Stimulated activated CD8-positive, alpha-beta memory T cell treated with anti-CD3 and anti-CD28 coated beads, Interleukin-12 subunit alpha, Interleukin-12 subunit beta, amount 100 ng/mL, for 1 hour (primary cell): ENCODE measurements at regions not wholly inside any gene's neighbourhood (a gene's known extent, or its start where the extent isn't known, plus 50 kb on each side); places are given as distances from the start of the nearest gene placed in this dataset.

Source experiments
- DNase-seq: peaks from one replicate; pipeline ENCODE4 v3.0.0-alpha.2; 2020; ENCODE audit warnings: low read depth

GRCh38 chr13:22009500-22009899 lies 338.6 kb downstream of the FGF9 start:
- DNase-seq, result no peak

- no peak for DNase-seq
Observed at GRCh38 chr13:22009937-22010336, 339.1 kb downstream of the FGF9 start.

- no peak for DNase-seq
Observed at GRCh38 chr13:22012686-22013085, 341.8 kb downstream of the FGF9 start.

- no peak for DNase-seq
Observed at GRCh38 chr13:22014469-22014868, 343.6 kb downstream of the FGF9 start.

GRCh38 chr13:22017226-22017625 lies 346.4 kb downstream of the FGF9 start:
- no peak for DNase-seq

- DNase-seq, result no peak
Observed at GRCh38 chr13:22018076-22018835, 347.4 kb downstream of the FGF9 start.

GRCh38 chr13:22018836-22019210 lies 347.9 kb downstream of the FGF9 start:
- DNase-seq, result no peak

DNA sequence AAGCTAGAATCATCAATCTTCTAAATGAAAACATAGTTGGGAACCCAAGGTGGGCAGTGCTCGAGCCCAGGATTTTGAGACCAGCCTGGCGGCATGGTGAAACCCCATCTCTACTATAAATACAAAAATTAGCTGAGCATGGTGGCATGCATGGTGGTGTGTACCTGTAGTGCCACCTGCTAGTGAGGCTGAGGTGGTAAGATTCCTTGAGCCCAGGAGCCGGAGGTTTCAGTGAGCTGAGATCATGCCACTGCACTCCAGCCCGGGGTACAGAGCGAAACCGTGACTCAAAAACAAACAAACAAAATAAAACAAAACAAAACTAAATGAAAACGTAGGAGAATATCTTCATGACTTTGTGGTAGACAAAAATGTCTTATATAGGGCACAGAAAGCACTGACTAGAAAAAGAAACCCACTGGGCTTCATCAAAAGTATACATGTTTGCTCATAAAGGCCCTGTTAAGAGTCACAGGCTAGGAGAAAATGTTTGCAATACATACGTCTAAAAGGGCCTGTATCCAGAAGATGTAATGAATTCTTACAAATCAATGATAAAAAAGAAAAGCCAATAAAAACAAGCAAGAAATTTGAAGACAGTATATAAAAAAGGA lies 353.6 kb downstream of the FGF9 start:
- DNase-seq, result no peak

GRCh38 chr13:22027566-22027965 lies 356.7 kb downstream of the FGF9 start:
- DNase-seq, result no peak

DNA sequence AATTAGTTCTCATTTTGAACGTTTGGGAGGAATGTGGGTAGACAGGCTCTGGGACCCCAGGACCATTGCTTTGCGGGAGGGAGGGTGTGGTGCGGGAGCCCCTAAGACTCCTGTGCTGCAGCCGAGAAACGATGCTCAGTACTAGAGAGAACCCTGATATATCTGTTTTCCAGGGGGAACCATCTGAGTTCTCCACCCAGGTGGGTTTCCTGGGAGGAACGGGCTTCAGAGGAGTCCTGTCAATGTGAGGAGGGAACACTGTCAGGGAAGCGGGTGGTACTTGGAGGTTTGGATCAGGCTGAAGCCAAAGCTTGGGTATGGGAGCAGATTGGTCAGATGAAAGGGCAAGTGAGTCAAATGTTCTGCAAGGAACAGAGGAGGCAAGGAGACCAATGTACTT lies 358.0 kb downstream of the FGF9 start:
- no peak for DNase-seq

GRCh38 chr13:22030321-22030720 lies 359.4 kb downstream of the FGF9 start:
- DNase-seq, result no peak

GRCh38 chr13:22031702-22032286 lies 360.9 kb downstream of the FGF9 start:
- no peak for DNase-seq

DNA sequence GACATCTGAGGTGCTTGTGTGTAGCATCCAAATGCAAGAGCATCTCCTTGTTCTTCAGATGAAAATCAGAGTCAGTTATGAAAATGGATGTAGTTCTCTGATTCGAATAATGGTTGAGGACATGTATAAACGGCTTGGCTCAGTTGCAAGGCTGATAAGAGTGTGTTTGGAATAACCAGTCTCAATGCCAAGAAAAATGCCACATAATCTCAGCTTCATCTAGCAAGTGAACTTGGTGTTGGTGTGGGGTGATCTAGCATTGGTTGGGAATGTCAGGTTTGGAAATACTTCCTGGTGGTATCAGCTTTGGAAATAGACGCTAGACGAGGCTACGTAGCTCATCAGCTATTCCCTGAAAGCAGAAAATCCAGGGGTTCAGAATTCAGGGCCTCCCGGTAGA lies 362.0 kb downstream of the FGF9 start:
- no peak for DNase-seq

GRCh38 chr13:22039961-22040360 lies 369.1 kb downstream of the FGF9 start:
- DNase-seq, result no peak

- no peak for DNase-seq
Observed at GRCh38 chr13:22040810-22041364, 370.0 kb downstream of the FGF9 start.

GRCh38 chr13:22041741-22042140 lies 370.9 kb downstream of the FGF9 start:
- no peak for DNase-seq

GRCh38 chr13:22047082-22047784 lies 376.4 kb downstream of the FGF9 start:
- no peak for DNase-seq

DNA sequence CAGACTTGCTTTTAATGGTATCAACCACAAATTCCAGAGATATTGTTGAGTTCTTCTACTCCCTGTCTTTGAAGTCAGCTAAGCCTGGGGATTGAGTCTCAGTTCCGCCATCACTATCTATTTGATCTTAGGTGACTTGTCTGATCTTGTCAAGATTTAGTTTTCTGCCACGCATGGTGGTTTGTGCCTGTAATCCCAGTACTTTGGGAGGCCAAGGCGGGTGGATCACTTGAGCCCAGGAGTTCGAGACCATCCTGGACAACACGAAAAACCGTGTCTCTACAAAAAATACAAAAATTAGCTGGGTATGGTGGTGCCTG lies 376.9 kb downstream of the FGF9 start:
- DNase-seq, result no peak

DNA sequence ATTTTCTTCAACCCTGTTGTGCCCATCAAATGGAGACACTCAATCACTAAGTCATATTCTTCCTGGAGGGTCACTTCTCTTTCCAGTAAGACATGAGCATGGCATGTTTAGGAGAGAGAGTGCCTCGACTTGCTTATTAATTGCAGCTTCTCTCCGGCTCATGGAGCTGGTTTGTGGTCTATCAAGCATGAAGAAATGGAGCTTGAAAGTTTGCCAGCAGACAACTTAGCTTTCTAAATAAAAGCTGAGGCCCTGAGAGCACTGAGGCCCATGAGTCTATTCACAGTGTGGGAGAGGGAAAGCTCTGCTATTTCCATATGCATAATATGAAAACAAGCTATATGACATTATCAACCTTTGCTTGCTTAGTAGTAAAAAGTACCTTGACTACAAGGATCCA lies 378.5 kb downstream of the FGF9 start:
- no peak for DNase-seq

DNA sequence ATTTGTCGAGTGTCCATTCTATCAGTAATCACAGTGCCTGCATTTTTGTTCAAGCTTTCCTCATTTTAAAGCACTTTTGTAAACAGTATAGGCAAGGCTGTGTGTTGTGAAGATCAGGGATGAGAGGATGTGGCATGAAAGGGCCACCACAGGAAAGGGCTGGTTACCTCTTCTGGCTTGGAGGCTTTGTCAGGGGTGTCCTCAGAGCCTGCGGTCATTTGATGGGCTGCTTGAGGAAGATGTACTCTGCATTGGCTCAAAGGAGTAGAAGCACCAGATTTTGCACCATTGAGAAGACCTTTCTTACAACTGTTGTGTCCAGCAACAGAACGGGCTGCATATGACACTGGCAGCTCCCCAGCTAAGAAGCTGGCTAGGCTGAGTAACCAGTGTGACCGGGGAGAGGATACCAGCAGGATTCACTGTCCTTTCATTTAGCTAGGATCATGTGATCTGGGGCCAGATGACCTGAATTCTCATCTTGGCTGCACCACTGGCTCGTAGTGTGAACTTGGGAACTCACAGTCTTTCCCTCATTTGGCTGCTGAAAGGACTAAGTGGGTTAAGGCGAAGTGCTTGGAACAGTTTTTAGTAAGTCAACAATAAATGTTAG lies 380.2 kb downstream of the FGF9 start:
- no peak for DNase-seq

DNA sequence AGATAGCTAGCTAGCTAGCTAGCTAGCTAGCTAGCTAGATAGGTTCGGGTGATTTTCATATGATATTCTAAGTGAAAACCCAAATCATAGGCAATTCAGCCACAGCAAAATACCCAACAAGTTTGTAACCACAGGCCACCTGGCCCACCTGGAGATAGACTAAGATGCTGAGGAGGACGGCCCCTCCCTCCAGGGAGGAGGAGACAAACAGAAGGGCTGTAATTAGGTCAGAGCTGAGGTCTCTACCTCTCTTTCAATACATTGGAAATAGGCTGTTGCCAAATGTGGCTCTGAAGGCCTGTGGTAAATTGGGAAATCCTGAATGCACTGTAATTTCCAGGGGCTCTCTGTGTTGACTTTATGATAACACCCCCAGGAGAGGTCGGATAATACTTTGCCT lies 382.2 kb downstream of the FGF9 start:
- no peak for DNase-seq

DNA sequence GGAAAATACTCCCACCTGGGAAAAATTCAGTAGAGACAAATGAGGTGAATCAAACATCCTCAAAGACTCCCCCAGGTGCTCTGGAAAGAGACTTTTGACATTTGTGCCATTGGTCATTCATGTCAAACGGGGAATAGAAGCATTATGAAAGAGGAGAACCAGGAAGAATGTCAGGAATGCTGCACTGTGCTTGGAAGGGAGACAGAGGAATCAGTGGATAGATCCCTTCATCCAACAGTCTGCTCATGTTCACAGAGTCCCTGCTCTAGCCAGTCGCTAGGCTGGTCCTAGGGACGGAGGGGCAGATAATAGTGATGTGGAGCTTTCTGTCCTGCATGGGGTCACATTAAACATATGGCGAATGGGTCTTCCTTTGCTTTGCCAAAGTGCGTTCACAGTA lies 384.4 kb downstream of the FGF9 start:
- DNase-seq, result no peak
